GM21381 (cell line): ENCODE measurements at regions not wholly inside any gene's neighbourhood (a gene's known extent, or its start where the extent isn't known, plus 50 kb on each side); places are given as distances from the start of the nearest gene placed in this dataset.

ENCODE experiments used
- ATAC-seq: cut with Tn5 transposase; IDR thresholded peaks from one replicate; pipeline ENCODE4 v1.9.1; 2021; ENCODE audit warnings: mild to moderate bottlenecking, moderate library complexity; ENCODE audit not compliant: unreplicated experiment

DNA sequence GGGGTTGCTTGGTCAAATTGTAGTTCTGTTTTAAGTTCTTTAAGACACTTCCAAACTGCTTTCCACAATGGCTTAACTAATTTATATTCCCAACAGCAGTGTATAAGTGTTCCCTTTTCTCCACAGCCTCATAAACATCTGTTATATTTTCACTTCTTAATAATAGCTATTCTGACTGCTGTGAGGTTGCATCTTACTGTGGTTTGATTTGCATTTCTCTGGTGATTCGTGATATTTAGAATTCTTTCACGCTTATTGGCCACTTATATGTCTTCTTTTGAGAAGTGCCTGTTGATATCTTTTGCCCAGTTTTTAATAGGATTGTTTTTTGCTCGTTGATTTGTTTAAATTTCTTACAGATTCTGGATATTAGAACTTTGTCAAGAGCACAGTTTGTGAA lies 278.6 kb upstream of the ITM2A start:
- no peak for ATAC-seq

DNA sequence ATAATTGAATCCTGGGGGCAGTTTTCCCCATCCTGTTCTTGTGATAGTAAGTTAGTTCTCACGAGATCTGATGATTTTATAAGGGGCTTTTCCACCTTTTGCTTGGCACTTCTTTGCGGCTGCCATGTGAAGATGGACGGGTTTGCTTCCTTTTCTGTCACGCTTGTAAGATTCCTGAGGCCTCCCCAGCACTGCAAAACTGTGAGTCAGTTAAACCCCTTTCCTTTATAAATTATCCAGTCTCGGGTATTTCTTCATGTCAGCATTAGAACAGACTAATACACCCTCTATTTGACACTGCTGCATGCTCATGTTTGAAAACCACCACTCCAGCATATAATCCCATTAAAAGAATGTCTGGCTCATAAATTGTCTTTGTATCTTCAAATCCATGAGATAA lies 264.4 kb upstream of the ITM2A start:
- no peak for ATAC-seq

DNA sequence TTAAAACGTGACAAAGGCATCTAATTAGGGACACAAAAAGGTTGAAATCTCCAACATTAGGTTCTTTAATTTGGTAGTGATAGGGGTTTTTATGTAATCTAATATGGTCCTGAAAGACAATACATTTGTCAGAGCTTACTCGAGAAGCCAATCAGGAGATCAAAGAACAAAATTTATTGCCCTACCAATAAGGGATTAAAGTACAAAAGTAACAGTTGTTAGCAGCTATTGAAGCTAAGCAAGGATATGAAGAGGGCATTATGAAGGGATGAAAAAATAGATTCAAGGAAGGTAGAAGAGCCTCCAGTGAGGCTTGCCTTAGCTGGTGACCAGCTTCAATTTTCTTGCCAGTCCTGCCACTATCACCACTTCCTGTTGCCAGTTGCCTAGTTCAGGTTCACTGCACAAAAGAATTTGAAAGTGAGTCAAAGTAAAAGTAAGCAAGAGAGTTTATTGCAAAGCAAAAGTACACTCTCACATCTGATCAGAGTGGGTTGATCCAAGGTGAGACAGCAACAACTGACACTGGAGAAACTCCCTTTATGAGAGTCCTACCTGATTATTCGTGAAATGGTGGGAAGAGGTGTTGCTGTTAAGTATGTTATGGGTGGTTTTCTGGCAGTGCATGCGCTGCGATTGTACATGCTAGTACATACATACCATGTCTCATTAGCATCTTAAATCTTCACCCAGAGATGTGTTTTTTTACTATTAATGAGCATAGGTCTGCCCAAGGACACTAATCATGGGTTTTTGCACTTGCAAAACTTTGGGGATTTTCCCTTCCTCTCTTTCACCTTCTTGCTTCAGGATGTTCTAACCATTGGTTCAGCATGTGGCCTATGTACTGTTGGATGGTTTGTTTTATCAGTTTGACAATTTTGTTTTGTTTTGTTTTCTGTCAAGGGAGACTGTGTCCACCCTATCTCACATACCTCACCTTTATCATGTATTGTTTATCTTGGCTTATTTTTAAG lies 263.2 kb upstream of the ITM2A start:
- ATAC-seq = peak; percentile 83

DNA sequence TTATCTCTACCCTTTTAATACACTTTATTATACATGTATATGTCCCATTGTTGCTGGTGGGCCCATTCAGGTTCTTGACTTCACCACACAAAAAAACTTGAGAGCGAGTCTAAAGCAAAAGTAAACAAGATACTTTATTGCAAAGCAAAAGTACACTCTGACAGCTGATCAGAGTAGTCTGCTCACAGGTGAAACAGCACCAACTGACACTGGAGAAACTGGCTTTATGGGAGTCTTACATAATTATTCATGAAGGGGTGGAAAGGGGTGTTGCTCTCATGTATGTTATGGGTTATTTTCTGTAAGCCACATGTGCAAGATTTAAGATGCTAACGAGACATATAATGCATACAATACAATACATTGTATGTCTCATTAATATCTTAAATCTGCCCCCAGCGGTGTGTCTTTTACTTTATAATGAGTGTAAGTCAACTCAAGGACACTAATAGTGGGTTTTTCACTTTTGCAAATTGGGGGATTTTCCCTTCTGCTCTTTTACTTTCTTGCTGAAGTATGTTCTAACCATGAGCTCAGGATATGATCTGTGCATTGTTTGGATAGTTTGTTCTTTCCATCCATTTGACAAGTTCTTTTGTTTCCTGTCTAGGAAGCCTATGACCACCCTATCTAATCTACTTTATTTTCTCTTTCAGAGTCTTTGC lies 256.1 kb upstream of the ITM2A start:
- ATAC-seq = no peak

DNA sequence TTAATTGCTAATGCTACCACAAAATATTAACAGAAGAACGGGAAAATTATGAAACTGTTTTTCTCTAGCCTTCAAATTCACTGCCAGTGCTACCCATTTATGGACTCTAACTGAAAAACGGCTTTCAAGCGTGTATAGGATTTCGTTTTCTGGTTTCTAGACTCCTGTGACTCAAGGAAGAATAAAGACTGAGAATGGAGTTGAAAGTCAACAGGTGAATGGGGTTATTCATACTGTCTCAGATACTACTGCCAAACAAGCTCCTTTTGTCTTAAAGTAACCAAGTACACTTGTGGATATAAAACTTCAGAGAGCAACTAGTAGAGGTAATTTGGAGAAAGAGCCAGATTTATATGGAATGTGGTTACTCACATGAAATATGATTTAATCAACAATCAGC lies 251.1 kb upstream of the ITM2A start:
- ATAC-seq = no peak

DNA sequence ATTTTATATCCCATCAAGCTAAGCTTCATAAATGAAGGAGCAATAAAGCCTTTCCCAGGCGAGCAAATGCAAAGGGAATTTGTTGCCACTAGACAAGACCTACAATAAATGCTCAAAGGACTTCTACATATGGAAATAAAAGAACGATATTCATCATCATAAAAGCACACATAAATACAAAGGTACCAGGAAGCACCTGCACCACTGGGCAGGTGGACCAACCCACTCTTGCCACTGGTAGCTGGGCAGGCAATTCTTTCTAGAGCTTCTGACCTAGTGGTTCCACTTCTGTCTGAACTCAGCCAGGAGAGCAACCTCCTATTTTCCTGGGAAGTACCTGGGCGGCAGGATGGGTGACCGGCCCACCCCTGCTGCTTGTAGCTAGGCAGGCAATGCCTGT lies 237.2 kb upstream of the ITM2A start:
- ATAC-seq = no peak

DNA sequence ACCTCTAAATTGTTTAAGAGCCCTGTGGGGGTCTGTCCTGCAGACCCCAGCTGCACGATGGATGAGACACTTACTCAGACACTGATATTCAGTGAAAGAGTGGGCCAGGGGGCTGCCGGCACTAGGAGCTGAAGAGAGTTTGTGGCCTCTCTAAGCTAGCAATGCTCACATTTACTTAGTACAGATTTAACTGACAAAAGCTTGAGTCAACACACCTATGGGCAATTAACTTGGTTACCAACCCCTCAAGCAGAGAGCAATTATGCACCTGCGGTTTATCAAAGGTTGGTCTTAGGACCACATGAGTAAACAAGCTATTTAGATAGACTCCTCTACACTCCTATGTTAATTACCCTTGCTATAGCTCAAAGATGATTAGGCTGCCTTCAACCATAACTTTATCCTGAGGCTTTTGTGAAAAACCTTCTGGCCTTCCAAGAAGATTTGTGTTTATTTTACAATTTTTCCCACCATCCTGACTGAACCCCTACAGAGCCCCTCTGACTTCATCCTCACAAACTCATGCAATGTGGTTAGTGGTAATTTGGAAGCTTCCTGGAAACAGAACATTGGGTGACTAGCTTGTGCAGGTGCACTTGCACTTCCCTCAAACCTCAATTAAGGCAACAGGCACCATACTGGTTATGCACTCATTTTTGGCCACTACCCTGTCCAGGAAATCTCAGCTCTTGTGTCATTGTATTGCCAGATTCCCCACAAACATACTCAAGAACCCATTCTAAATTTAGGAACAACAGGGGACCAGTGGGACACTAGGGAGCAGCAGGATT lies 234.4 kb upstream of the ITM2A start:
- ATAC-seq = no peak

DNA sequence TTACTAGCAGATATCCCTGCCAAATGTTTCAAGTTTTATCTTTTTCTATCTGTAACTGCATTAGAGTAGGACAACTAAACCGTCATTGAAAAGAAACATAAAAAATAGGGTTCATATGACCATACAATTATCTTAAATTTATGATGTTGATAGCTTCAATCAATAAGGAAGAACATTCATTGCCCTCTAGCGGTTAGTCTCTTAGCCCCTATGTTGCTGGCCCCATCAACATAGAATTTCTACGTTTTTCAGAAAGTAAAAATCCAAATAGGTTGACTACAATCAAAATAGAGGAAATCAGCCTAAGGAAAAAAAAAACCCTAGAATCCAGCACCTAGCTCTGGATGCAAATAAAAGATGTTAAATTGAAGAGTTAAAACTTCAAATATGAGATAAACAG lies 225.1 kb upstream of the ITM2A start:
- no peak for ATAC-seq

DNA sequence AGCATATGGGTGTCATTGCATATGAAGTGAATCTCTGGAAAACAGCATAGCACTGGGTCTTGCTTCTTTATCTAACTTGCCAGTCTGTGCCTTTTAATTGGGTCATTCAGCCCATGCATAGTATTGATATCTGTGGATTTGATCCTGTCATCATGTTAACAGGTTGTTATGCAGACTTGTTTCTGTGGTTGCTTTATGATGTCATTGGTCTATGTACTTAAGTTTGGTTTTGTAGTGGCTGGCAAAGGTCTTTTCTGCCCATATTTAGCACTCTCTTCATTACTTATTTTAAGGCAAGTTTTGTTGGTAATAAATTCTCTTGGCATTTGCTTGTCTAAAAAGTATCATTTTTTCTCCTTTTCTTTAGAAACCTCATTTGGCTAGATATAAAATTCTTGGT lies 221.1 kb upstream of the ITM2A start:
- ATAC-seq = no peak

DNA sequence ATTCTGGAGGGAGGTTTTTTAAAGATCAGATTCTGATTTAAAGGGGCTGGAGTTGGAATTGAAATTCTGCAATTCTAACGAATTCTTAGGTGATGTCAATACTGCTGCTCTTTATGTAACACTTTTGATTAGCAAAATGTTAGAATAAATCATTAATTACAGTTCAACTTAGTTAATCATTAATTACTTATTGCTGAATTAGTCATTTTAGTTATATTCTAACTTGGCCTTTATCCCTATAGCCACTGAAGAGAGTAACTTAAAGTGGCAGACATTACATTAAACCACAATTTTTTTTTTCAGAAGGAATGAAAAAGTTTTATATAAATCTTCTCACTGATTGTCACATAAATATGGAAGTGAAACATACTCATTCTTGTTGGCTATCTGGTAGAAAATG lies 206.6 kb upstream of the ITM2A start:
- no peak for ATAC-seq

DNA sequence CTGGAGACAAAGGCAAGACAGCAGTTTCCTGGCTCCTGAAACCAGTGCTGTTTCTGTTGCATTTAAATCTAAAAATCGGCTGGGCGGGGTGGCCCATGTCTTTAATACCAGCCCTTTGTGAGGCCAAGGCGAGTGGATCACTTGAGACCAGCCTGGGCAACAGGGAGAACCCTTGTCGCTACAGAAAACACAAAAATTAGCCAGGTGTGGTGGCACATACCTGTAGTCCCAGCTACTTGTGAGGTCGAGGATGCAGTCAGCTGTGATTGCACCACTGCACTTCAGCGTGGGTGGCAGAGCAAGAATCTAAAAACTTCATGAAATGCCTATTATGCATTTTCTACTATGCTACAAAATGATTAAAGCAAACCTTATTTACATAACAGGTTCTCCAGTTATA lies 205.4 kb upstream of the ITM2A start:
- ATAC-seq = no peak

DNA sequence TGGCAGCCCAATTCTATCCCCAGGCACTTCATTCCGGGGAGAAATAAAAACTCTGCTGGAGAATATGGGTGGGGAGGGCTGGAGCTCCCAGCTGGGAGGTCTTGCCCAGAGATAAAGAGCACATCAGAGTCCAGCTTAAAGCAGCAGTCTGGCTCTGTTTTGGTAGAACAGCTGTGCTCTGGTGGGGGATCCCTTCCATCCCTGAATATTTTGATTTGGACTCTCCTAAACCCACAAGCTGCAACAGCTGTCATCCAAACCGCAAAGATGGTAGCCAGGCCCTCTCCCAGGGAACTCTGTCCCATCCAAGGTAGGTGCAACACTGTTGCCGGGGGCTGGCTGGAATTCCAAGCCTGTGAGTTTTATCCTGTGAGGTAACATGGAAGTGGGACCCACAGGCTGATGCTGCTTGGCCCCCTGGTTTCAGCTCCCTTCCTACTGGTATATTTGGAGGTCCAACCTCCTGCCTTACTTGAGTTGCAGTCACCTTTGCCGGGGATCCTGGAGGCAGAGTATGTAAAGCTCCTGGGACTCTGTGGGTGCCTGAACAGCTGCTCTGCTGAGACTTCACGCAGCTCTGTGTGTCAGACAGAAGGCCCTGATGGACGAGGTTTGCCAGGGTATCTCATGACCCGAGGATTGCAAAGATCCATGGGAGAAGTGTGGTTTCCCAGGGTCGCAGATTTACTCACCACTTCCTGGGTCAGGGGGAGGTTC lies 203.5 kb upstream of the ITM2A start:
- ATAC-seq = no peak

DNA sequence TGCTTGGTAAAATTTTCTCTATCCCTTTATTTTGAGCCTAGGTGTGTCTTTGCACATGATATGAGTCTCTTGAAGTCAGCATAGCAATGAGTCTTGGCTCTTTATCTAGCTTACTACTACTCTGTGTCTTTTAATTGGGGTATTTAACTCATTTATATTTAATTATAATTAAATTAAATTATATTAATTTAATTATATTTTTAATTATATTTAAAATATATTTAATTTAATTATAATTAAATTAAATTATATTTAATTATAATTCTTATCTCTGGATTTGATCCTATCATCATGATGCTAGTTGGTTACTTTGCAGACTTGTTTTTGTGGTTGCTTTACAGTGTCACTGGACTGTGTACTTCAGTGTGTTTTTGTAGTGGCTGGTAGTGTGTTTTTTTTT lies 201.2 kb upstream of the ITM2A start:
- no peak for ATAC-seq

DNA sequence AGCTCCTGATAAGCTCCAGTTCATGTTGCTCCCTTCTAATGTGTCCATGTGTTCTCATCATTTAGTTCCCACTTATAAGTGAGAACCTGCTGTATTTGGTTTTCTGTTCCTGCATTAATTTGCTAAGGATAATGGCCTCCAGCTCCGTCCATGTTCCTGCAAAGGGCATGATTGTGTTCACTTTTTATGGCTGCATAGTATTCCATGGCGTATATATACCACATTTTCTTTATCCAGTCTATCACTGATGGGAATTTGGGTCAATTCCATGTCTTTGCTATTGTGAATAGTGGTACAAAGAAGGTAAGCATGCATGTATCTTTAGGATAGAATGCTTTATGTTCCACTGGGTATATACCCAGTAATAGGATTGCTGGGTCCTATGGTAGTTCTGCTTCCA lies 197.2 kb upstream of the ITM2A start:
- no peak for ATAC-seq

DNA sequence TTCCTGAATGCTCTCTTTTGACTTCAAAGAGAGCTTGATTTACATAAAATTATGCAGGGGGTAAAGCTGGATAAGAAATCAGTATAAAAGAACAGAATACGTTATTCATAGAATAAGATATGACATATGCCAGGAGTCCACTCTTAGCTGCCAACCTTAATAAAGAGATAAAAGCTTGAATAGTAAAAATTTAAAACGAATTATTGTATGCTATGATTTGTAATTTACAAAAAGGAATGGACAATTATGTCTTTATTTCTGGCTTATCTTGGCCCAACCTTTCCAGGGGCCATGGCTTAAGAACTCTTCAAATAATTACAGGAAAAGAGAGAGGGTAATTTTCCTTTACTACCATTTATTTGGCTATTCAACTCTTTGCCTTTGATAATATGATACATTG lies 192.2 kb upstream of the ITM2A start:
- no peak for ATAC-seq

DNA sequence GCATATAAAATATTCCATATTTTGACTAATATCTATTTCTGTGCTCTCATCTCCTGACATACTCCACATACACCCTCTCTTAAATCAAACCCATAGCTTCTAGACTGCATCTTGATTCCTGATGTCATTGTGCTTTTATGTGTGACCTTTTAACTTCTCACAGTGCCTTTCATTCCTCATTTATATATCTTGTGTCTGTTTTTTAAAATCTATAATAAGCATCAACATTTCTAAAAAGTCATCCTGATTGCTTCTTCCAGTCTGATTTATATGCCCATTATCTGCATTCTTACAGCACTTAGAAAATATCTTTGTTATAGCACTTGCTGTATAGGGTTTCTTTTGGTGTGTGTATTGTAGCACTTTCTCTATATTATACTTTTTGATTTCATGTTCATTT lies 190.1 kb upstream of the ITM2A start:
- ATAC-seq = no peak

DNA sequence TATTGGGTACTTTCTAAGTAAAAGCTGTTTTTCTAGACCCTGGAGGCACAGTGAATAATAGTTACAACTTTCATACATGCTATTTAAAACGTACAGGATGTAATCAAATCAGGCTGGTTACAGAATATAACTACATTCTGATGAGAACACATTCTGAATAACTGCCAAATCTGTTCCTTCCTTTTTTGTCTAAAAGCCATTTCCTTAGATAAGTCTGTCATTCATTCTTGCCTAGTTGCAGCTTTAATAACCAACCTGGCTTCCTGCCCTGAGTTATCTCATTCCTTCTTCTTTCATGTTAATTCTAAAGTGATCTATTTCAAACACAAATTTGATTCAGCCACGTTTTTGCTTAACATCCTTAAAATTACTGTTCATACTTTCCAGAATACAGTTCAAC lies 189.7 kb upstream of the ITM2A start:
- no peak for ATAC-seq

DNA sequence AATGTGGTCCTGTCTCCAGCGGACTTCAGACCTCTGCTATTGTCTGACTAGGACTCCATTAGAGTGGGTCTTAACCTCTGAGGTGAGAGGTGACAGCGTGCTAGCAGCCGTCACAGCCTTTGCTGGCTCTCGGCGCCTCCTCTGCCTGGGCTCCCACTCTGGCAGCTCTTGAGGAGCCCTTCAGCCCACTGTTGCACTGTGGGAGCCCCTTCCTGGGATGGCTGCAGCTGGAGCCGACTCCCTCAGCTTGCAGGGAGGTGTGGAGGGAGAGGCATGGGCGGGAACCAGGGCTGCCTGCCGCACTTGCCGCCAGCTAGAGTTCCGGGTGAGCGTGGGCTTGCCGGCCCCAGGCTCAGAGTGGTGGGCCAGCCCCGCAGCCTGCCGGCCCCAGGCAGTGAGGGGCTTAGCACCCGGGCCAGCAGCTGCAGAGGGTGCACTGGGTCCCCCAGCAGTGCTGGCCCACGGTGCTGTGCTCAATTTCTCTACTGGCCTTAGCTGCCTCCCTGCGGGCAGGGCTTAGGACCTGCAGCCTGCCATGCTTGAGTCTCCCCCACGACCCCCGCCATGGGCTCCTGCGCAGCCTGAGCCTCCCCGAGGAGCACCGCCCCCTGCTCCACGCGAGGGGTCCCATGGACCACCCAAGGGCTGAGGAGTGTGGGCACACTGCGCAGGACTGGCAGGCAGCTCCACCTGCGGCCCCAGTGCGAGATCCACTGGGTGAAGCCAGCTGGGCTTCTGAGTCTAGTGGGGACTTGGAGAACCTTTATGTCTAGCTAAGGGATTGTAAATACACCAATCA lies 163.4 kb upstream of the ITM2A start:
- no peak for ATAC-seq

DNA sequence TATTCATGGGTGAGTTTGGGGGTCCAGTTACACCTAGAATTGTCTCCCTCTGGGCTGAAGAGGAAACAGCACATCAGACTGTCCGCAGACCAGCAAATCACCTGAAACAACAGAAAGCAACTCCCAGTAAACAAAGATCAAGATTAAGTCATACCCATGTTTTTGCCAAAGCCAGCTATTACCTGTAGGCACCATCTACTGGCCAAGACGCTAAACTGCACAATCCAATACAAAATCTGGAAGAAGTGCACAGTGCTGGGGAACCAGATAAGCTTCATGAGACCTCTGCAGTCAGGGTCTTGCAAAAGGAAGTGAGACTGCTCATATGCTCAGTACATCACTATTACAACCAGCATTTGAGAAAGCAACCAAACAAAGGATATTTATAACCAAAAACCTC lies 157.5 kb upstream of the ITM2A start:
- peak; percentile 57 for ATAC-seq

DNA sequence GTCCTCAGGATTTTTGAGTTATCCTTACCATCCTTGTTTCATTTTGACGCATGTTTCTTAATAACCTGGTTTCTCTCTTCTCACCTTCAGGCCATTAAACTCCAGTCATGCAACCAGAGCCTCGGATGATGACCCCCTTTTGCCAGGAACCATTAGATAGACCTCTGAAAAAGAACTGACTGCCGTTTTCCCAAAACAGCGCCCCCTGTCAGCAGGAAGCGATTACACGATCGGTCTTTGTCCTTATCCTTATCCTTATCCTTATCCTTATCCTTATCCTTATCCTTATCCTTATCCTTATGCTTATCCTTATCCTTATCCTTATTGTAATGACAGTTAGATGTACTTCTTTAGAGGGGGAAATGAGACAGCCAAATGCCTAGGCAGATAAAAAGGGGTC lies 148.4 kb upstream of the ITM2A start:
- no peak for ATAC-seq
